Glomerular visceral epithelial cell (primary cell): ENCODE measurements at regions not wholly inside any gene's neighbourhood (a gene's known extent, or its start where the extent isn't known, plus 50 kb on each side); places are given as distances from the start of the nearest gene placed in this dataset.

Experiments used
- DNase-seq: peaks from one replicate; pipeline ENCODE4 v3.0.0-alpha.2; 2016; ENCODE audit errors: extremely low spot score

GRCh38 chr1:208419746-208420420 is 175.7 kb upstream of the PLXNA2 start:
- DNase-seq = no peak

DNA sequence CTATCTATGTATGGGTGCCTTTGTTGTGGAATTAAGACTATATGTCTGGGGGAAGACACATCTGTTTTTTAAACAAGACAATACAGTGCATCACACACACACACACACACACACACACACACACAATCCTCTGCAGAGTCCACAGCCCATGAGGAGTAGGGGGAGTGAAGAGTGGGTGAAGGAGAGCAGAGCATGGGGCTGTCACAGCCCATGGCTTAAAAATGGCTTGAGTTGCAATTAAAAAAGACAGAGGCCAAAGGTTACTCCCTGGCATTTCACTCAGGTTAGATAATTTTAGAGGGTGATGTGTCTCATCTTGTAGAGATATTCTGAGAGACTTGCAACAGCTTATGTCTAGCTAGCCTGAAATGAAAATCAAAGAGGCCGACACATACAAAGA is 176.5 kb upstream of the PLXNA2 start:
- no peak for DNase-seq

DNA sequence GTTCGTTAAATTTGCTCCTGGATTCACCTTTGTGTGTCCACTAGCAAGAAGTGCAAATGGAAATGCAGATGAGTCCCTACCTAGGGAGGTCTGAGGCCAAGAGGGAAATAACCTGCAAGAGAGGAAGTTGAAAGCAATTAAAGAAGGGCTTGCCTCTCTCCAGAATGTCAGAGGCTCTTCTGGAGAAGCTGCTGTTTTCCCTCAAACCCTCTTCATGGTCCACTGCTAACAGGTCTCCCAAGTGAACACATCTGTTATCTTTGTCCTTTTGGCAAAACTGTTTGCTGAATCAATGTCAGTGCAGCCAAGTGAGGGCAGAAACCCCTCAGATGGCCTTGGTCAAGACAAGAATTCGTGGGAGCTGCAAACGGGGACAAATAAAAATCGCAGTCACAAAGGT is 177.3 kb upstream of the PLXNA2 start:
- DNase-seq = no peak

GRCh38 chr1:208423526-208423925 is 179.3 kb upstream of the PLXNA2 start:
- no peak for DNase-seq

GRCh38 chr1:208425096-208425495 is 180.9 kb upstream of the PLXNA2 start:
- DNase-seq = no peak

- no peak for DNase-seq
Measured at GRCh38 chr1:208430220-208430619, 186.0 kb upstream of the PLXNA2 start.

DNA sequence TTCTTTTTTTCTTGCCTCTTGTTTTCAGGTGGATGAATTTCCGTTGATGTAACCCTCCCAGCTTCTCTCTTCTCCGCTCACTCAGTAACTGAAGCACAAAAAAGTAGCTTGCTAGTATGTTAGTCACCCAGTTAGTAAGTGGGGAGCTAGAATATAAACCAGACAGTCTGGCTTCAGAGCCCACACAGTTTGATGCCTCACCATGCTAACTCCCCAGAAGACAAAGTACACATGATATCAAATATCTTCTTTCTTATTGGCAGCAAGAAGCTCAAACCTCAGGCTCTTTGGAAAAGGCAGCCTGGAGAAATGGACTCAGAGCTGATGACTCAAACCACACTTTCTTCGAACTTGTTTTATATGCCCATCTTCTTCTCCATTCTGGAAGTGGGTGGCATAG is 187.5 kb upstream of the PLXNA2 start:
- DNase-seq = peak; percentile 14

GRCh38 chr1:208432346-208432745 is 188.2 kb upstream of the PLXNA2 start:
- DNase-seq = no peak

DNA sequence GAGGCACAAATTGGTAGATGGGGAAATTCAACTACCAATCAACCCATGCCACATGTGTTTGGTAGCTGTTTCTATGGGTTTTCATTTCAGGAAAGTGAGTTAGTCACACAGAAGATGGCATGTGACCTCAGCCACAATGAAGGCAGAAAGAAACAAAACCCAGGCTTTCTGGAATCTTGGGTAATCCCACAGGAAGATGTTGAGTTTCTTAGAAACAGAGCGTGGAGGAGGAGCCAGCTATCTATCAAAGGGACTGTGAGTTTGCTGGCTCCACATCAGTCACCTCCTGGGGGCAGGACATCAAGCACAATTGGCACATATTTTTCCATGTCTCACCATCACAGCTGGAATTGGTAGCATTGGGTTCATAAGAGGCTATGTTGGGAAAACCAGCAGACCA is 188.9 kb upstream of the PLXNA2 start:
- no peak for DNase-seq

DNA sequence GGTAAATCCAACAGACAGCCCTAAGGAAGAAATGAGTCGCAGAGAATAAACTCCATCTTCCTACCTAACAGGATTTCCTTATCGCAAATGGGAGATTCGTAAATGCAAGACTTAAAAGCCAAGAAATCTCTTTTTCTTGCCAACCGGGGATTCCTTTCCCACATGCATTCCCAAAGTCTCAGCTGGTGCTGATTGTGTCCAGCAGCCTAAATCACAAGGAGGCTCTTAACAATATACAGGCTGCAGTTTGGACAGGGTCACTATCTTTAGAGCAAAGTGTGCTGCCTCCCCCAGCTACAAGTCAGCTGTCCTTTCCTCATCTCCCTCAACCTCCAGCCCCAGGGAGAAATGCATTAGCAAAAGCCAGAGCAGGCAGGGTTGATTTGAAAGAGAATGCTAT is 189.8 kb upstream of the PLXNA2 start:
- no peak for DNase-seq

DNA sequence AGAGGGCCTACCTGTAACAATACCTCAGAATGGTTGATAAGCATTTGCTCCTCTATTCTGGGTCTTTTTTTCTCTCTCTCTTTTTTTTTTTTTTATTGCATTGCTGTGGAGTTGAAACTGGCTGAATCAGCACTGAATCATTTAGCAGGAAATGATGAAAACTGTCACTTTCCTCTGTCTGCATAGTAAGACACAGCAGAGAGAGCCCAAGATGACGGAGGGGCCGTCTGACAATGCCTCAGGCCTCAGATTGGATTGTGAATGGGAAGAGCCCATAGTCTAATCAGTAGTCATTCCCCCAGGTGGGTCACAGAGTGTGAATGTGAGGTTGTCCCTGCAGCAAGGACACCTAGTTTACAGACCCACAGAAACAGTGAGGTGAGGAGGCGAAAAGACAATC is 193.2 kb upstream of the PLXNA2 start:
- DNase-seq = no peak

DNA sequence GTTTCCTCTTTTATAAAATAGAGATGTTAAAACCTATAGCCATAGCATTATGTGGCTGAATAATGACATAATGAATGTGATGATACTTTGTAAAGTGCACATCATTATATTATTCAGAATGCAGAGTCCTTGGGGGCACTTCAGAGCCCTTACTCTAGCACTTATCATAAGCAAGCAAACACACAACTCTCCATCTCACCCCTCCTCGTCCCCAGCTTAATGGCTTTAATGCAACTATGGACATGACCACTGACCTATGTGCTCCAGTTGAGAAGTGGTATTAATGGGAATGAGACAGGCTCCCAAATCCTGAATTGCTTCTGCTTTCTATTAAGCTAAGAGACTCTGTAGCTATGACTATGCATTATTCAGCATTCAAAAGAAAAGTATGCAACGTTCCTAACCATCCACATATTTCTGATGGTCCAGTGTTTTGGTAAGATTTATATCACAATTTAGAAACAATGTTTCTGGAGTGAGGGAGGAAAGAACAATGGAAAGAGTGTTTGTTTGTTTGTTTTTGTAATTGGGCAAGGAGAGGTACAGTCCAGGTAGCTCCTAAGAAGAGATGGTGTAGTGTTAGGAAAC is 194.0 kb upstream of the PLXNA2 start:
- DNase-seq = no peak

- no peak for DNase-seq
Measured at GRCh38 chr1:208445758-208446203, 201.6 kb upstream of the PLXNA2 start.

GRCh38 chr1:208446271-208446691 is 202.1 kb upstream of the PLXNA2 start:
- DNase-seq = no peak

DNA sequence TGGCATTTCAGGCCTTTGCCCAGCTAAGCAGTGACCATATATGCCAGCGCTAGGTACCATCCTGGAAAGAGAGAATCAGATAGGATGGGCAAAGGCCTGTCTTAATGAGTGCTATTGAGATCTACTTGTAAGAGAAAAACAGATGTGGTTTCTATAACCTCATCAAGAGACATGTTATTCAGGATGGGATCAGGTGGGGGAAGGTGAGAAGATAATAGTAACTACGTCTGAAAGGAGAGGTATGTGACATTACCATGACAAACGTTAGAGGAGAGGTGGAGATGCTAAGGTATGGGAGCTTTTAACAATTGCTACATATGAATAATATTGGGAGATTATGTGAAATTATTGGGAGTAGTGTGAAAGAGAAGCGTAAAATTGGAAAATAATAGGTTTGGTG is 204.2 kb upstream of the PLXNA2 start:
- no peak for DNase-seq

- no peak for DNase-seq
Measured at GRCh38 chr1:208449951-208450350, 205.8 kb upstream of the PLXNA2 start.

DNA sequence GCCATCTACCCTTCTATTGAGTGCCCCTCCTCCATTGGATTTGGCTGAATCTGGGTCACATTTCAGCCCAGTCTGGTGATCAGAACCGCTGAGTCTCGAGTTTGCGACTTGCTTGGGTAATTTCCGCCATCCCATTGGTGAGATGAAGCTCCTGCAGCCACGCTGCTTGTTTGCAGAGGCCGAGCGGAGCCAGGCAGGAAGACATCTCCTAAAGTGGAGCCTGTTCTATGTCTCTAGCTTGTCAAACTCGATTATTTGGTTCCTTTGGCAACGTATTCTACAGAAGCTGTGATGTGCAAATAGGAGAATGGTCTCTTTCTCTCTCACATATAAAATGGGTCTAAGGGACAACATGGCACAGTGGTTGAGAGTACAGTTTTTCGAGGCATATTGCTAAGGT is 206.8 kb upstream of the PLXNA2 start:
- no peak for DNase-seq

- no peak for DNase-seq
Measured at GRCh38 chr1:208455821-208456220, 211.6 kb upstream of the PLXNA2 start.

GRCh38 chr1:208456487-208456886 is 212.3 kb upstream of the PLXNA2 start:
- no peak for DNase-seq

DNA sequence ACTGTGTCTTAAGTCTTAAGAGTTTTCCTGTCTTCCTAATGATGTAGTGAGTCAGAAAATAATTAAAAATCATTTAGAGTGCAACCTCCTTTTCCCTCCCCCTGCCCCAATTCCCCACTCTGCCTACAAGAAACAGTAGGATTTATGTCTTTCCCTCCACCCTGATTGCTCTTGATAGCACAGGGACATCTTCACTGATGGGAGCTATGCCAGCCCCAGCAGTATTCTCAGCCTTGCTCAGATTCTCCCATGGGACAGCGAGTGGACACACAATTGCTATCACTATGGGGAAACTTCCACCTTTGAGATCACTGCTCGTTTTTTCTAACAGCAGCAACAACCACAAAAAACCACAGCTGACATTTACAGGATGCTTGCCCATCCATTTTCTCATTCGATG is 216.6 kb upstream of the PLXNA2 start:
- DNase-seq = no peak

GRCh38 chr1:208461680-208462079 is 217.5 kb upstream of the PLXNA2 start:
- no peak for DNase-seq

- no peak for DNase-seq
Measured at GRCh38 chr1:208462761-208463160, 218.6 kb upstream of the PLXNA2 start.

DNA sequence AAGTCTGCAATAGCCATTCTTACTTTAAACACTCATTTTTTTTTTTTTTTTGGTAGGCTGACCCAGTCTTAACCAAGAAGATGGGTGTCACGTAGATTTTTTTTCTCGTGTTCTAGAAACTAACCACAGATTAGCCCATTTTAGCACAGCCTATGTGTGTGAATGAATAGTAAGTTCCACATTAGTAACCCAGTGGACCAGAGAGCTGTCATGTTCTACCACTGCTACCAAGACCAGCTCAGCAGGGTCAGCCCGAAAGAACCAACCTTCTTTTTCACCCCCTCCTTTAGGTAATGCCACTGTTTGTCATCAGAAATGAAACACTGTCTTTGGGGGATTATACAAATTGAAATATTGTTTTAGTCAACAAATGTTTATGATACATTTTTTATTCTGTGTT is 221.1 kb upstream of the PLXNA2 start:
- no peak for DNase-seq
